Activated naive CD8-positive, alpha-beta T cell treated with anti-CD3 and anti-CD28 coated beads for 36 hours (primary cell): ENCODE measurements at regions not wholly inside any gene's neighbourhood (a gene's known extent, or its start where the extent isn't known, plus 50 kb on each side); places are given as distances from the start of the nearest gene placed in this dataset.

ENCODE experiments used
- DNase-seq: peaks from one replicate; pipeline ENCODE4 v3.0.0; 2021
- H3K27ac Mint-ChIP-seq: one replicate; pipeline ENCODE4 v1.8.0; 2022; ENCODE audit warnings: mild to moderate bottlenecking, moderate library complexity, mixed read lengths
- H3K27me3 Mint-ChIP-seq: one replicate; pipeline ENCODE4 v1.8.0; 2022; ENCODE audit warnings: mild to moderate bottlenecking, mixed read lengths
- H3K36me3 Mint-ChIP-seq: one replicate; pipeline ENCODE4 v1.8.0; 2021; ENCODE audit warnings: mild to moderate bottlenecking, mixed read lengths
- H3K4me1 Mint-ChIP-seq: one replicate; pipeline ENCODE4 v1.8.0; 2021; ENCODE audit warnings: mixed read lengths
- H3K4me3 Mint-ChIP-seq: one replicate; pipeline ENCODE4 v1.8.0; 2022; ENCODE audit warnings: mild to moderate bottlenecking, moderate library complexity, mixed read lengths
- H3K9me3 Mint-ChIP-seq: one replicate; pipeline ENCODE4 v1.8.0; 2022; ENCODE audit warnings: mixed read lengths

DNA sequence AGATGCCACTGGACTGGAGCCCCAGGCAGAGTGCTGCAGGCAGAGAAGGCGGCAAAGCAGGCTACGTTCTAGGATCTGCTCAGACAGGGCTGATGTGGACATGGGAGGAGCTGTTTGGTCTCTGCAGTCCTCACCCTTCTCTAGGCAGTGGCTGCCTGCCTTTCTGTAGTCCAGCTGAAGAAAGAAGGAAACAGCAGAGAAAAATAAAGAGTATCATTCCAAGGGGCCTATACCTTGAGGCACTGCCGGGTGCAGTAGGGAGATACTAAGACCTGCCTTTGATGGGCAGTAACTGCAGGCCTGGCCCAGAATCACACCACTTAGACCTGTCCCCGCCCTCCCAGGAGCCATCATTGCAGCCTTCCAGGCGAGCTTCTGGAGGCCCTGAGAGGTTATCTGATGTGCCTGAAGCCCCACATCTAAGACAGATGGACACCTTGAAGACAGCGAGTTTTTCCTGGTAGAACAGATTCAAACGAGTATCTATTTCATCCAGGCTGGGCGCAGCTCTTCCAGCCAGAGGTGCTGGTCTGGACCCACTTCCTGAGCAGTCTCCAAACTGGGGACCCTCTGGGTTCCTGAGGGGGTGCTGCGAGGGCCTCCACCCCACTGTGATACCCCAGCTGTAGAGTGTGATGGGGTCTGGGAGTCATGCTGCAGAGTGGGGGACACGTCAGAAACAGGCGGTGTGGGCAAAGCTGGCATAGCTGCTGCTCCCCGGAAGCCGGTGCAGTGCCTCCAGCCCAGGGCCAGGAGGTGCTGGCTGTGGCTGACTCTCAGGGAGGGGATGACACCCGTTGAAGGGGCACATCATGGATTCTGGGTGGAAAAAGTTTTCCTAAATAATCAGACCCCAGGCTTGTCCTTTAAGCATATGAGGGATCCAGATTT lies 87.3 kb upstream of the OTOS start:
- Mint-ChIP-seq H3K36me3 (peaks cover 4% of the 10 kb centered on the region), H3K27me3 (peaks cover 43% of the 10 kb centered on the region), H3K4me1 (no peaks in the 10 kb centered on the region), H3K4me3 (no peak overlapping the region), H3K9me3 (peaks cover 6% of the 10 kb centered on the region), H3K27ac (no peak overlapping the region)
- no peak for DNase-seq

DNA sequence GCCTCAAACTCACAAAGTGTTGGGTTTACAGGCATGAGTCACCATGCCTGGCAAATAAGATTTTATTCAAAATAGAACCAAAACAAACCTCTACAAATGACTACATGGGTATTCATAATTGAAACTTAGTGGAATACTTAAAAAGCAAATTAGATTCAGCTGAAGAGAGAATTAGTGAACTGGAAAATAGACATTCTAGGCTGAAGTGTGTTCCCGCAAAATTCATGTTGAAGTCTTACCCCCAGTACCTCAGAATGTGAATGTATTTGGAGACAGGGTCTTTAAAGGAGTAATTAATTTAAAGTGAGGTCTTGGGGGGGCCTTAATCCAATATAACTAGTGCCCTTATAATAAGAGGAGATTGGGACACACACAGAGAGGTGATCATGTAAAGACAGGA lies 88.5 kb upstream of the OTOS start:
- peaks cover 31% of the 10 kb centered on the region for H3K27me3 Mint-ChIP-seq
- peaks cover 4% of the 10 kb centered on the region for H3K36me3 Mint-ChIP-seq
- no peak for DNase-seq
- no peak overlapping the region for H3K27ac Mint-ChIP-seq
- no peaks in the 10 kb centered on the region for H3K4me1 Mint-ChIP-seq
- peaks cover 6% of the 10 kb centered on the region for H3K9me3 Mint-ChIP-seq
- H3K4me3 Mint-ChIP-seq = no peak overlapping the region

DNA sequence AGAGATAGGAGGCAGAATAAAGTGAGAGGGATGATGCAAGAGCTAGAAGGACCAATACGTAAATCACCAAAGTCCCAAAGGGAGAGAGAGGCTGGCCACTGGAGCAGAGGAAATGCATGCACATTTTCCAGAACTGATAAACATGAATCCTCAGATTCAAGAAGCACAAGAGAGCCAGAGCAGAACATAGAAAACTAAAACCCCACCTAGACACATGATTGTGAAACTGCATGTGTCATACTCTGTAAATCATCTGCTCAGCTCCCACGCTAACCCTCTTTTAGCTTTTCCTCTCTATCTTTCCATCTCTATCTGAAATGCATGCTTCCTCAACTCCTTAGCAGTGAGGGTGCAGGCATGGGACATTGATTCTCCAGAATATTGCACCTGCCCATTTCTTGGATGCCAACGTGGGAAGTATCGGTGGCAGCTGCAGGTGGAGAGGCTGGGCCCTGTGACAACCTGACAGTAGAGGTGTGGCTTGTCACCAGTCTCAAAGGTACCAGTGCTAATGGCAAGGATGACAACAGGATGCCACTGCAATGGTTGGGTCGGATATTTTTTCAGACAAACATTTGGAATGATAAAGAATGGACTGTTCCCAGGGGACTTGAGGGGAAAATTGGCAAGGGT lies 89.3 kb upstream of the OTOS start:
- Mint-ChIP-seq H3K27me3 (peaks cover 25% of the 10 kb centered on the region), H3K27ac (no peak overlapping the region), H3K4me3 (no peak overlapping the region), H3K9me3 (peaks cover 6% of the 10 kb centered on the region), H3K36me3 (peaks cover 4% of the 10 kb centered on the region), H3K4me1 (no peaks in the 10 kb centered on the region)
- no peak for DNase-seq

DNA sequence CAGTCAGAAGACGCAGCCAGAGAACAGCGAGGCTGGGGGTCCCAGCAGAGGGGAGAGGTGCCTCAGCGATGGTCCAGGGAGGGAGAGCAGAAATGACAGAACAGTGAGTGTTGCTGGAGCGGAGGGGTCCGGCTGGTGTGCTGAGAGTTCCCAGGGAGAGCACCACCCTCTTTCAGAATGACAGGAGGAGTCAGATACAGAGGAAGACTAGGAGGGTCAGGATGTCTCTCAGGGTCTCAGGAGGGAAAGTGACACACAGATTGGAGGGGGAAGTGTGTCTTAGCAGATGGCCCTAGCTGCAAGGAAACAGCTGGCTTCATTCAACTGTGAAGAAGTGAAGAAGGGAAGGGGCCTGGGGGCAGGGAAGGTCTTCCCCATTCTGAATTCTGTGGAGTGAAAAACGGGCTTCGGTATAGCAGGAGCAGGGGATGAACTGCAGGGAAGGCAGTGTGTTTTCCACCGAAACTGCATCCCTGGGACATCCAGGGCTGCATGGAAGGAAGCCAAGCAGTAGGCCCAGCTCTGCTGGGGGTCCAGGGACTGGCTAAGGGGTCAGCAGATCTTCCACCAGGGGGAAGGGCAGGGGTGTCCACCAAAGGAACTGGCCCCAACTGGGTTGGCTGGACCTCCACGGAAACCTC lies 90.0 kb upstream of the OTOS start:
- H3K36me3 Mint-ChIP-seq = peaks cover 4% of the 10 kb centered on the region
- peaks cover 25% of the 10 kb centered on the region for H3K27me3 Mint-ChIP-seq
- no peak for DNase-seq
- H3K9me3 Mint-ChIP-seq = peaks cover 6% of the 10 kb centered on the region
- no peak overlapping the region for H3K4me3 Mint-ChIP-seq
- H3K27ac Mint-ChIP-seq = no peak overlapping the region
- no peaks in the 10 kb centered on the region for H3K4me1 Mint-ChIP-seq

DNA sequence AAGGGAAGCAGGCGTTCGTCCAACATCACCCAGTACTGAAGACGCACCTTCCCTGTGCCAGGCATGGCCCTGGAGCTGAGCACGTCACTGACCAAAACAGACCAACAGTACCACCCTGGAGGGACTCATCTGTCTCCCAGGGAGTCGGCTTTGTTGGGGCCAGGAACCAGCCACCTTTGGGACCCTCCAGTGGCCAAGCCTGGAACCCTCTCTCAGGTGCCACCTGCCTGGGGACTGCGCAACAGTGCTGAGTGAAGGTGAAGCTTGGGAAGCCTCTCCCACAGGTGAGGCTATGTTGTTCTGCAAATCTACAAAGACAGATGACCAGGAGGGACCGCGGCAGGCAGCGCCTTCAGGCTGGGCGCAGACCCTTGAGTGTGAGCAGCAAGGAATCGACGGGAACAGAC lies 91.4 kb upstream of the OTOS start:
- no peak for DNase-seq
- Mint-ChIP-seq H3K4me3 (no peak overlapping the region), H3K27ac (no peak overlapping the region), H3K27me3 (peaks cover 15% of the 10 kb centered on the region), H3K4me1 (no peaks in the 10 kb centered on the region), H3K36me3 (peaks cover 4% of the 10 kb centered on the region), H3K9me3 (peaks cover 6% of the 10 kb centered on the region)

DNA sequence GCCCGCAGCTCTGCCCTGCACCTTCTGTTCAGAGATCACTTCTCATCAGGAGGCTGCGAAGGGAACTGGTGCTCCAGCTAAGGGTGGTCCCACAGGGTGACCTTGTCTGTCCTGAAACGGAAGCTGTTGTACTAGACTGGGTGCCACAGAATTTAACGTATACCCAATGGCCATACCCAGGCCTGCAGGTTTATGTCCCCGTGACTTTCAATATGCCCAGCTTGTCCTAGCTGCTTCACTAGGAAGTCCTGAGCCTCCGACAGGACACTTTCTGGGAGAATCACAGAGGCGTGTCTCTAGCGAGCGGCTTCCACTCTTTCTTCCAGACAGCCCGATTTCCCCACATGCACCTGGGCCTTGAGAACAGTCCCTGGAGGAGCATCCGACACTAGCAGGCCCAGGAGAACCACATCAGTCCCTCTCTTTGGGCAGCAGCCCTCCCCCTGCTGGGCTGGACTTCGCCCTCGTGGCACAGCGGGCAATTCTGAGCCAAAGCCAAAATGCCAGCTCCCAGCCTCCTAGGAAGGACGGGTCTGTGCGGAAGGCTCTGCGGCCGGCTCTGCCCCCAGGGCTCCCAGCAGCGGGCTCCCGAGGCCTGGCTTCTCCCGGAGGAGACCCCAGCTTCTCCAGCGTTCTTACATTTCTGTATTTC lies 91.9 kb upstream of the OTOS start:
- peaks cover 6% of the 10 kb centered on the region for H3K9me3 Mint-ChIP-seq
- peaks cover 4% of the 10 kb centered on the region for H3K36me3 Mint-ChIP-seq
- no peak overlapping the region for H3K4me3 Mint-ChIP-seq
- no peaks in the 10 kb centered on the region for H3K4me1 Mint-ChIP-seq
- H3K27me3 Mint-ChIP-seq = peaks cover 15% of the 10 kb centered on the region
- H3K27ac Mint-ChIP-seq = no peak overlapping the region
- no peak for DNase-seq

DNA sequence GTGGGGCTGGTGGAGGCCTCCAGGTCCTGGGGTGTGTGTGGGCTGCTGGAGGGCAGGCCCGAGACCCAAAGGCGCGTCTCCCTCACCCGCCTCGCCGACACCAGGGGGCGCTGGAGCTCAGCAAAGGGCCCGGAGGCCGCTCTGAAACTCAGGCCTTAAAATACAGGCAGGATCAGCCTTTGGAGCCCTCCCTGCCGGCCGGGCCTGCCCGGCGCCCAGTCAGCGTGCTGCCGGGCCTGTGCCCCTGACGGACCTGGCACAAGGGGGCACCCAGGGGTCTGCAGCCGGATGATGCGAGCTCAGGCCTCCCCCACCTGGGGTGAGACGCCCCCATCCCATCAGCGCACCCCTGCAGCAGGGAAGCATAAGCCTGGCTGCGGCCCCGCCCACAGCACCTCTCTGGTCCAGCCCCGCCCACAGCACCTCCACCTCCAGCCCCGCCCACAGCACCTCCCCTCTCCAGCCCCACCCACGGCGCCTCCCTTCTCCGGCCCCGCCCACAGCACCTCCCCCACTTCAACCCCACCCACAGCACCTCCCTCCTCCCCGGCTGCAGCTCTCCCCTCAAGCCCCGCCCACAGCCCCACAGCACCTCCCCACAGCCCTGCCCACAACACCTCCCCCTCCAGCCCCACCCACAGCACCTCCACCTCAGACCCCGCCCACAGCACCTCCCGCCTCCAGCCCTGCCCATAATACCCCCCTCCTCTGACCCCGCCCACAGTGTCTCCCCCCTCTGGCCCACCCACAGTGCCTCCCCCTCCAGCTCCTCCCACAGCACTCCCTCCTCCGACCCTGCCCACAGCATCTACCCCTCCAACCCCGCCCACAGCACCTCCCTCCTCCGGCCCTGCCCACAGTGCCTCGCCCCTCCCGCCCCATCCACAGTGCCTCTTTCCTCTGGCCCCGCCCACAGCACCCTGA lies 92.8 kb upstream of the OTOS start:
- H3K27me3 Mint-ChIP-seq = peaks cover 15% of the 10 kb centered on the region
- peaks cover 3% of the 10 kb centered on the region for H3K36me3 Mint-ChIP-seq
- no peak overlapping the region for H3K27ac Mint-ChIP-seq
- H3K9me3 Mint-ChIP-seq = peaks cover 6% of the 10 kb centered on the region
- H3K4me1 Mint-ChIP-seq = no peaks in the 10 kb centered on the region
- no peak overlapping the region for H3K4me3 Mint-ChIP-seq
- DNase-seq = peak; percentile 75

DNA sequence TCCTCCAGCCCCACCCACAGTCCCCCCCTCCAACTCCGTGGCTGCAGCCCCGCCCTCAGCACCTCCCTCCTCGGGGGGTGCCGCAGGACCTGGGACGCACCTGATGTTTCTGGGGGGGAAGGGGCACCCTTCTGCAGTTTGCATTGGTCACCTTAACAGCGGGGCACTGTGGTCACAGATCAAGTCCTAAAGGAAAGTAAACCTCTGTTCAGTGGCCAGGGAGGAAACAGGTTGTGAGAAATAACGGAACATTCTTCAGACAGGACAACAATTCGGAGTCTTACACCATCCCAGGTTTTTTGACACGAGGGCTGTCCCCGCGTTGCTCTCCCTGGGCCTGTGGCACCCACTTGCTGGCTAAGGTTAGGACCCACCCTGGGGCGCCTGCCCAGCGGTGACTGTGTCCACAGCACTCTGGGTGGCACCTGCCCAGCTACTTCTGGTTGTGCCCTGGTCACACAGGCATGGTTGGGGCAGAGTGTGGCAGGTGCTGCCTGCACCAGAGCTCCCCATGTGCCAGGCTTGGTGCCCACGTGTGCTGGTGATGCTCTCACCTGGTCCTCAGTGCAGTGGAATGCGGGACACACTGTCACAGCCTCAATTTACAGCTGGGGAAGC lies 93.5 kb upstream of the OTOS start:
- H3K36me3 Mint-ChIP-seq = no peaks in the 10 kb centered on the region
- H3K9me3 Mint-ChIP-seq = peaks cover 3% of the 10 kb centered on the region
- peaks cover 20% of the 10 kb centered on the region for H3K27me3 Mint-ChIP-seq
- H3K4me3 Mint-ChIP-seq = no peak overlapping the region
- no peak for DNase-seq
- no peaks in the 10 kb centered on the region for H3K4me1 Mint-ChIP-seq
- H3K27ac Mint-ChIP-seq = no peak overlapping the region

DNA sequence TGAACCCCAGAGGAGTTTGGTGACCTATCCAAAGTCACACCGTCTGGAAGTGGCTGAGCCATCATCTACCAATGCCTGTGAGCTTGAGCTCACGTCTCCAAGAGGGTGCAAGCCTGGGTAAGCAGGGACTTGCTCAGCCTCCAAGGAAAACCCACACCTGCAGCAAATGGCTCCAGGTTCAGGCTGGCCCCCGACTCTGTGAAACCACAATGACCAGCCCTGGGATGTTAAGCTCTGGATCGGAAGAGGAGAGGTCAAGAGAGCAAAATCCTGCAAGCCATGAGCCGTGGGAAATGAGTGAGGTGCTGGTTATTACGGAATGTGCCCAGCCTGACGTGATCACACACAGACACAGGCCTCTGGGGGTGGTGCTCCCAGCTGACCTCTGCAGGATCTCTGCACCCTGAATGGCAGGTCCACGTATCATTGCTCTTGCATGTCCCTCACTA lies 94.1 kb upstream of the OTOS start:
- H3K27ac Mint-ChIP-seq = no peak overlapping the region
- H3K36me3 Mint-ChIP-seq = no peaks in the 10 kb centered on the region
- no peaks in the 10 kb centered on the region for H3K4me1 Mint-ChIP-seq
- peaks cover 24% of the 10 kb centered on the region for H3K27me3 Mint-ChIP-seq
- DNase-seq = no peak
- peaks cover under 1% of the 10 kb centered on the region for H3K9me3 Mint-ChIP-seq
- no peak overlapping the region for H3K4me3 Mint-ChIP-seq

DNA sequence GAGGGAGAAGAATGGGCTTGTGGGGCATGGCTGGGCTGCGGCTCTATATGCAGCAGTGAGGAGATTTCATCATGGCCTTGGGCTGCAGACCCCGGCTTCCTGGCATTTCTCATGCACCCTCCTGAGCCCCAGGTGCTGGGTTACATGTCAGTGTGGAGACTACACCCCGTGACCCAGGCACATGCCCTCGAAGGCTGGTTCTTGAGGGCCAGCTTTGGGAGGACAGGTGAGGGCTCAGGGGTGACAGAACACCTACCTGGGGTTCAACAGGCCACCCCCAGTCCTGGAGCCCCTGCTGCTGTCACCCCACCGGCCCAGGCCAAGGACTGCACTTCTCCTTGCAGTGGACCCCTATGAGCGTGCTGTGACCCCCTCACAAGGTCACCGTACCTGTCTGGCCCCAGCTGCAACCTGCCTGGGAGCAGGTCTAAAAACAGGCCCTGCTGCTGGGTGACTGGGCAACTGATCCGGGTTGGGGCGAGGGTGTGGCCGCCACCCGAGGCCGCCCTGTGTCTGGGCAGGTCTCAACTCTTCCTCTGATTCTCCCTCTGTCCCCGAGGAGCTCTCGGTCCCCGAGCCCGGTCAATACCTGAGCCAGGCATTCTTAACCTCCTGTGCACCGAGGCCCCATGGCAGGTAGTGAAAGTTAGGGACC lies 94.8 kb upstream of the OTOS start:
- no peaks in the 10 kb centered on the region for H3K4me1 Mint-ChIP-seq
- no peak for DNase-seq
- peaks cover 17% of the 10 kb centered on the region for H3K27me3 Mint-ChIP-seq
- no peak overlapping the region for H3K27ac Mint-ChIP-seq
- H3K9me3 Mint-ChIP-seq = no peaks in the 10 kb centered on the region
- no peak overlapping the region for H3K4me3 Mint-ChIP-seq
- no peaks in the 10 kb centered on the region for H3K36me3 Mint-ChIP-seq

DNA sequence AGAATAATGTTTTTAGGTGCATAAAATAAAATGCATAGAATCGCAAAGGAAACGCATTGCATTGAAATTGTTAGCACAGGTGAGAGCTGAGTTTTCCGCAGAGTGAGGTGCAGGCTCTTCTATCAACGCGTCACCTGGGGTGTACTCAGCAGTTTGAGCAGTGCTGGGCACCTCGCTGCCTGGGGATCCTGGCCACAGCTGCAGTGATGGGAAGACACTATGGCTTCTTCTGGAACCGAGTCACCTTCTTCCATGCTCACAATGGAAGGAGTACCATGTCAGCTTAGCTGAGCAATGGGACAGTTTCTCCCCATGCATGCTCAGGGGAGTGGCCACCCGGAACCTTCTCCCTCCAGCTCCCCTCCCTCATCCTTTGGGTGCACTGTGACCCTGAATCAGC lies 95.4 kb upstream of the OTOS start:
- no peak overlapping the region for H3K4me3 Mint-ChIP-seq
- no peaks in the 10 kb centered on the region for H3K9me3 Mint-ChIP-seq
- no peaks in the 10 kb centered on the region for H3K36me3 Mint-ChIP-seq
- peaks cover 15% of the 10 kb centered on the region for H3K27me3 Mint-ChIP-seq
- H3K4me1 Mint-ChIP-seq = no peaks in the 10 kb centered on the region
- no peak for DNase-seq
- H3K27ac Mint-ChIP-seq = no peak overlapping the region

DNA sequence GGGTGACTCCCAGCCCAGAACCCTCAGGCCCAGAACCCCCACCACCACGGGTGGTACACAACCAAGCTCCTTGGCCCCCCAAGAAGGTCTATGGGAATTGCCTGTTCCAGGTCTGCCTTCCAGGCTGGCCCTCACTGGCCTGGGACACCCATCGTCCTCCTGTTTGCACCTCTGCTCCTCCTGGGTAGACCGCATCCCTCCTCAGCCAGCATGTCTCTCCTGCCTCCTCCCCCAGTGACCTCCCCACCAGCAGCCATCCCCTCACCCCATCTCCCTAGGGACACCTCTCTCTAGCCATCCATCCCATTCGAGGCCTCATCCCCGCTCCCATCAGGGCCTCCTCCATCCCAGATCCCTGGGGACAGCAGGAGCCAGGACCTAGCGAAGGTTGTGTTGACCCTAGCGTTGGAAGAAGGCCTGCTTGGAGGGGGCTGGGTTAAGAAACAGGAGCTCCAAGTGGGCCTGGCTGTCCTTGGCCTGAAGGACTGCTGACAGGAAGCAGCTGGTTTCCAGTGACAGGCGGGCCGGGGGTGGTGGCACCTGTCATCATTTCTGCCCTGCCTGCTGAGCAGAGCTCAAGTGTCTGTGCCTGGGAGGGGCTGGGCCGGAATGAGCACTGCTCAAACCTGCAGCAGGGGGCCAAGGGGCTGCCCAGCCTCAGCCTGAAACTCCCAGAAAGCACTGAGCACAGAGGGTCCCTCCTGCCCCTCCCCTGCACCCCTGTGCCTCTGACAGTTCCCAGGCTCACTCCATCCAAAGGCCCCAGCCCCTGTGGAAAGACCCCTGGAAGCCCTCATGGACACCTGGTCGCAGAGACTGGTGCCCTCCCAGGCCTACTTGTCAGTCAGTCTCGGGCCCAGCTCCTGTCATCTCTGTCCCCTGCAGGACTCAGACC lies 96.0 kb upstream of the OTOS start:
- Mint-ChIP-seq H3K4me3 (no peak overlapping the region), H3K9me3 (no peaks in the 10 kb centered on the region), H3K4me1 (no peaks in the 10 kb centered on the region), H3K27me3 (peaks cover 13% of the 10 kb centered on the region), H3K36me3 (no peaks in the 10 kb centered on the region), H3K27ac (no peak overlapping the region)
- no peak for DNase-seq
